Stimulated activated CD8-positive, alpha-beta memory T cell treated with anti-CD3 and anti-CD28 coated beads, Interleukin-4, amount 100 ng/mL, for 24 hours (primary cell): ENCODE measurements at regions not wholly inside any gene's neighbourhood (a gene's known extent, or its start where the extent isn't known, plus 50 kb on each side); places are given as distances from the start of the nearest gene placed in this dataset.

Experiments used
- DNase-seq: peaks from one replicate; pipeline ENCODE4 v3.0.0-alpha.2; 2020; ENCODE audit warnings: low read depth

GRCh38 chr21:19239696-19240095 lies 836.1 kb upstream of the TMPRSS15 start:
- DNase-seq, result no peak

DNA sequence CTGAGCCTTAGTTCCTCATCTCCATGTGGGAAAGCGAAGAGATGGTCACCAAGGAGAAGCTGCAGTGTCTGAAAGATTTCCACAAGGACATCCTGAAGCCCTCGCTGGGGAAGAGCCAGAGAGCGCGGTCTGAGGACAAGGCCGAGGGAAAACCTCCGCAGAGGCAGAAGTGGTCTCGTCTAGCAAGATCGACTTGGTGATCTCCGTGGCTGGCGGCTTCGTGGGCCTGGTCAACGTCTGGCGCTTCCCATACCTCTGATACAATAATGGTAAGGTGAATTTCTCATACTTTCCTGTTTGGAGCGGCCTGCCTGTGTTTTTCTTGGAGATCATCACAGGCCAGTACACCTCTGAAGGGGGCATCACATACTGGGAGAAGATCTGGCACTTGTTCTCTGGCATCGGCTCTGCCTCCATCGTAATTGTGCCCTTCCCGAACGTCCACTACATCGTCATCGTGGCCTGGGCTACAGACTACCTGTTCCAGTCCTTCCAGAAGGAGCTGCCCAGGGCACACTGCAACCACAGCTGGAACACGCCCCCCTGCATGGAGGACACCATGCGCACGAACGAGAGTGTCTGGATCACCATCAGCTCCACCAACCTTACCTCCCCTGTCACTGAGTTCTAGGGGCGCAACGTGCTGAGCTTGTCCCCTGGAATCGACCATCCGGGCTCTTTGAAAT lies 841.1 kb upstream of the TMPRSS15 start:
- no peak for DNase-seq

GRCh38 chr21:19245188-19245580 lies 841.6 kb upstream of the TMPRSS15 start:
- DNase-seq, result no peak

DNA sequence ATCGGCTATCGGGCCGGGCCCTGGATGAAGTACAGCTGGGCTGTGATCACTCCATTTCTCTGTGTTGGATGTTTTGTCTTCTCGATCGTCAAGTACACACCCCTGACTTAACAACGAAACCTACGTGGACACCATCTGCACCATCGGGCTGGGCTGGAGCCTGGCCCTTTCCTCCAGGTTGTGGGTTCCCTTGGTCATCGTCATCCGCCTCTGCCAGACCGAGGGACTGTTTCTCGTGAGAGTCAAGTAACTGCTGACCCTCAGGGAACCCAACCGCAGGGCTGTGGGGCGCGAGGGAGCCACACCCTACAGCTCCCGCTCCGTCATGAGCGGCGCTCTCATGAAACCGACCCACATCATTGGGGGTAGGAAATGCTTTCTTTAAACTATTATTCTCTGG lies 842.4 kb upstream of the TMPRSS15 start:
- no peak for DNase-seq

DNA sequence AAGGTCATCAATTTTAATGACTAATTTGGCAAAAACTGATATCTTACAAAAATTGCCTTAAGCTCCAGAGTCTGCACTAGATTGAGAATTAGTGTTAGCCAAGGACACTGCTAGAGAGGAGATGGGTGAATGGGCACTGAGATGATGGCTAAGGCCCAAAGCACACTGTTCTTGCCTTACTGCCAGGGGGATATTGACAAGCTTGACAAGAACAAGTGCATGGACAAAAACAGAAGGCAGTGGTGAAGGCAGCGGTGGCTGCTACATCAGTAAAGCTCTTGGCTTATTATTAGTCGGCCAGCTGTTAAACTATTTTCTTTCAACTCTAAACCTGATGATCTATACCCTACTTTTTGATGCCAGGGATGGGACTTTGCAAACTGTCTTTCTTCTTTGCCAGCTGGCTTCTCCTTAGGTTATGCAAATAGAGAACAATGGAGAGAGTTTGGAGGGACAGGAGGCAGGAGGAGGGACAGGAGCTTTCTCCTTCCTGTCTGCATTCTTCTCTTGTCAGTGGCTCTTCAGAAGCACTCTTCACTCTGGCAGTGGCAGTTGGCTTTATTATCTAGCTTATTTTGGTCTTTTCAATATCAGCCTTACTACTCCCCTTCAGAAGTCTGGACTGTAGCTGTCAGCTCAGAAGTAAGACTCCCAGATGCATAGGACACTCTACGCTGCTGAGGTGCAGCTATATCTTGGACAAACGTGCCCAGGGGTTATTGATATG lies 853.5 kb upstream of the TMPRSS15 start:
- no peak for DNase-seq

GRCh38 chr21:19261731-19262376 lies 858.3 kb upstream of the TMPRSS15 start:
- no peak for DNase-seq

- DNase-seq, result no peak
Observed at GRCh38 chr21:19266636-19267035, 863.1 kb upstream of the TMPRSS15 start.

- DNase-seq, result no peak
Observed at GRCh38 chr21:19268686-19269085, 865.1 kb upstream of the TMPRSS15 start.

- no peak for DNase-seq
Observed at GRCh38 chr21:19275065-19275464, 871.5 kb upstream of the TMPRSS15 start.

DNA sequence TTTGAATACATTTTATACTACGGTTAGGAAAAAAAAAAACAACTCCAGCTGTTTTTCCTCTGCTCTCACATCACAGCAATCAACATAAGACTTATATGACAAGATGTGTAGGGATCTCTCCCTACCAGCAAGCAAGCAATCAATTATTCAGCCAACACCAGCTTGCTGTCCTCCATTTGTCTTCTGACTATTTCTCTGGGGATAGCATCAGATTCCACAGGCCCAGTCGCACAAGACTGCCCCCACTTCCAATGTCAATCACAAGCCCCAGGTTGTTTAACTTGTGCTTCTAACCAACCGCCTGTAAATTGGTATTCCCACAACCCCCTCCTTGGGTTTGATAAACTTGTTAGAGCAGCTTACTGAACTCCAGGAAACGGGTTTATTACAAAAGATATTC lies 873.1 kb upstream of the TMPRSS15 start:
- no peak for DNase-seq

- DNase-seq, result no peak
Observed at GRCh38 chr21:19286876-19287275, 883.3 kb upstream of the TMPRSS15 start.

GRCh38 chr21:19290328-19290727 lies 886.7 kb upstream of the TMPRSS15 start:
- DNase-seq, result no peak

- DNase-seq, result no peak
Observed at GRCh38 chr21:19320291-19320690, 916.7 kb upstream of the TMPRSS15 start.

- DNase-seq, result no peak
Observed at GRCh38 chr21:19321688-19322087, 918.1 kb upstream of the TMPRSS15 start.

- no peak for DNase-seq
Observed at GRCh38 chr21:19322360-19322759, 918.8 kb upstream of the TMPRSS15 start.

DNA sequence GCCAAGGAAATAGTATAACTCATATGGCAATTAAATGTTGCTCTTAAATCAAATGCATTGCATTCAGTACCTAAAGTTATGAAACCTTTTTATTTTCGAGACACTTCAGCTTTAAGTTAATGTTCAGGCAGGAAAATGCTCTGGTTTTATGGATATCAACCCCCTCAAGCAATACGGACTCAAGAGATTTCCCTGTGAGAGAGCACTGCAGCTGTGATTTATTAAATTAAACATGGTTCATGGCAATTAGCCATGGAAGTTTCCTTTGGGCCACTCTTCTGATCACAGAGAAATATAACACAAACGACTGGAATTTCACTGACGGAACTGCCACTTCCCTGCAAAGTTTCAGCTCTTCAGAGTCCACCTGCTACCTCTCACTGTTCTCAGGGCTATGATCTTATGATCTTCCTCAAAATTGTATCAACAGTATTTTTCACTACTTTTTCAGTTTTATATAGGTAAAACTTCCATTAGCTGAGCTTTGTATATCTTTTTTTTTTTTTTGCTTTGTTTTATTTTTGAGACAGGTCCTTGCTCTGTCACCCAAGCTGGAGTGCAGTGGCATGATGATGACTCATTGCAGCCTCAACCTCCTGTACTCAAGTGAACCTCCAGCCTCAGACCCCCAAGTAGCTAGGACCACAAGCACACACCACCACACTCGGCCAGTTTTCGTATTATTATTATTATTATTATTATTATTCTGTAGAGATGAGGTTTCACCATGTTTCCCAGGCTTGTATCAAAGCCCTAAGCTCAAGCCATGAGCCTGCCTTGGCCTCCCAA lies 923.1 kb upstream of the TMPRSS15 start:
- DNase-seq, result no peak

- no peak for DNase-seq
Observed at GRCh38 chr21:19328954-19329353, 925.4 kb upstream of the TMPRSS15 start.

- no peak for DNase-seq
Observed at GRCh38 chr21:19340303-19340702, 936.7 kb upstream of the TMPRSS15 start.

DNA sequence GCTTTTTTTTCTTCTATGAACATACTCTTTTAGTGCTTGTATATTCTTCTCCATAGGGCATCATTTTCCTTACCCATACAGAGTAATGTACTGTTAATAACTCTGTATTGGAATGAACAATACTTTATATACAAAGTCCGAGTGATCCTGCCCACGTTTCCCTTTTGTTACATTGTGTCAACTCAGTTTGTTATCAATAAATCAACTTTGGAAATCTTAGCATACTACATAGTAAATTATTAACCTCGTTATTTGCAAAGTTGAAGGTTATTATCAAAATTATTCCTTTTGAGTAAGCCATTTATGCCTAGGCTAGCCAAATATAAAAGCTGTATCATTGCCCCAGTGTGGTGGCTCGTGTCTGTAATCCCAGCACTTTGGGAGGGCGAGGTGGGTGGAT lies 937.4 kb upstream of the TMPRSS15 start:
- no peak for DNase-seq

DNA sequence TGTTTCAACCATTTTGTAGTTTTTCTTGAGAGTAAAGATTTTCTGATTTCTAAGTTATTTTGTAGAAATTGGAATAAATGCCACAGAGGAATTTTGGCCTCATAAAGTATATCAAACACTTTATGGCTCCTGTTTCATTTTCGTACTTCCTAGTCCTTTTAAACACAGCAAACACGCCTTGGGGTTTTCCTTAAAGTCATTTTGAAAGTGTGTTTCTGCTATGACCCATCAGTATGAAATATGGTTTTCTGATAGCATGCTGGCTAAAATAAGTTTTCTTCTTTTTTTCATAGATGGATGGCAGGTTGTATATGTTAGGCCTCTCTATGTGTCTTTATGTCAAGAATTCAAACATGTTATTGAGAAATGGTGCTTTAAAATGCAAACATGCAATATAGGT lies 940.1 kb upstream of the TMPRSS15 start:
- DNase-seq, result no peak

DNA sequence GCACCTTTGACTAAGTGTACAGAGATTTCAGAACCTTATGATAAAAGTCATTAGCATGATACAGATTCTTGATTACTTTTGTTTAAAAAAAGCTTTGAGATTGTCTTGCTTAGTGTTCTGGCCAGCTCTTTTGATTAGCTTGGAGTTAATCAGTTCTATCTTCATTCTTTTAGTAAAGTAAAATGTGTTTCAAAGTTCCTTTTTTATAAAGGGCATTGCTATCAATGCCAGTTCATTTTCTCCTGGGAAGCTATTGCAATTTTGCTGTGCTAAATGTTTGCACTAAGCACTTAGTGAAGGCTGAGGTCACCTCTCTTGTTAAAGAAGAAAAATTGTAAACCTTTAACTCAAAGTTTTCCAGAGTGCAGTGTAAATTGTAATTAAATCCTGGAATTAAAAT lies 946.7 kb upstream of the TMPRSS15 start:
- DNase-seq, result no peak

DNA sequence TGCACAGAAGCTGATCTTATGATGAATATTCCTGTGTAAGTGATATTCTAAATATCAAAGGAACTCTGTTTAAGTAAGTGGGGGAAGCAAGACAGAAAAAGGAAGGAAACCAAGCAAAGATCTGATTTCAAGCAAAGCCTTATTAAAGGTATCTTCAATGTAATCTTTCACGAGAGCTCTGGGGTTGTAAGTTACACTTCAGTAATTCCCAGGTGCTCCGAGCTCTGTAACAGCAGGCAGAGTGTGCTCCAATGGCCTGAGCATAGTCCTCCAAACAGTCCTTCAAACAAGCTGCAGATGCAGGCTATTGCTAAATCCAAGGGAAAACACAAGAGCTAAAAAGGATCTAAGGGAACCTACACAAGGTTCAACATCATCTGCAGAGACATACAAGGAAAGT lies 949.7 kb upstream of the TMPRSS15 start:
- DNase-seq, result no peak

- DNase-seq, result no peak
Observed at GRCh38 chr21:19368944-19369343, 965.4 kb upstream of the TMPRSS15 start.
